ENCODE measurements at regions not wholly inside any gene's neighbourhood (a gene's known extent, or its start where the extent isn't known, plus 50 kb on each side); places are given as distances from the start of the nearest gene placed in this dataset.

- Histone ChIP-seq H3K4me3 (ENCODE audit: low read depth, low read length) (no peak overlapping the region), H3K27ac (no peak overlapping the region), H3K36me3 (no peaks in the 10 kb centered on the region), H3K27me3 (ENCODE audit: insufficient read depth, low read depth, severe bottlenecking) (peaks cover 3% of the 10 kb centered on the region), H3K9me3 (ENCODE audit: severe bottlenecking) (no peaks in the 10 kb centered on the region)
- DNase-seq, result no peak
- TF ChIP-seq CTCF (IDR thresholded peaks at IDR 0.05; ENCODE audit: low read depth, low read length), result no peak
Observed at GRCh38 chr1:182274618-182275017, 117.0 kb downstream of the GLUL start.

GRCh38 chr1:182270731-182271130, 120.9 kb downstream of the GLUL start:
- no peaks in the 10 kb centered on the region for H3K9me3 ChIP-seq (ENCODE audit: severe bottlenecking)
- DNase-seq, result no peak
- no peak overlapping the region for H3K4me3 ChIP-seq (ENCODE audit: low read depth, low read length)
- TF ChIP-seq CTCF (IDR thresholded peaks at IDR 0.05; ENCODE audit: low read depth, low read length), result no peak
- H3K36me3 ChIP-seq, result no peaks in the 10 kb centered on the region
- H3K27ac ChIP-seq, result no peak overlapping the region
- no peaks in the 10 kb centered on the region for H3K27me3 ChIP-seq (ENCODE audit: insufficient read depth, low read depth, severe bottlenecking)

GRCh38 chr1:182269097-182269496, 122.5 kb downstream of the GLUL start:
- Histone ChIP-seq H3K27ac (no peak overlapping the region), H3K36me3 (no peaks in the 10 kb centered on the region), H3K9me3 (ENCODE audit: severe bottlenecking) (no peaks in the 10 kb centered on the region), H3K27me3 (ENCODE audit: insufficient read depth, low read depth, severe bottlenecking) (no peaks in the 10 kb centered on the region), H3K4me3 (ENCODE audit: low read depth, low read length) (no peak overlapping the region)
- TF ChIP-seq CTCF (IDR thresholded peaks at IDR 0.05; ENCODE audit: low read depth, low read length), result no peak
- no peak for DNase-seq

GRCh38 chr1:182268669-182269068, 122.9 kb downstream of the GLUL start:
- Histone ChIP-seq H3K36me3 (no peaks in the 10 kb centered on the region), H3K4me3 (ENCODE audit: low read depth, low read length) (no peak overlapping the region), H3K27ac (no peak overlapping the region), H3K9me3 (ENCODE audit: severe bottlenecking) (no peaks in the 10 kb centered on the region), H3K27me3 (ENCODE audit: insufficient read depth, low read depth, severe bottlenecking) (no peaks in the 10 kb centered on the region)
- TF ChIP-seq CTCF (IDR thresholded peaks at IDR 0.05; ENCODE audit: low read depth, low read length), result no peak
- DNase-seq, result no peak

GRCh38 chr1:182264185-182264584, 127.4 kb downstream of the GLUL start:
- TF ChIP-seq CTCF (IDR thresholded peaks at IDR 0.05; ENCODE audit: low read depth, low read length), result no peak
- Histone ChIP-seq H3K27me3 (ENCODE audit: insufficient read depth, low read depth, severe bottlenecking) (no peaks in the 10 kb centered on the region), H3K4me3 (ENCODE audit: low read depth, low read length) (no peak overlapping the region), H3K36me3 (no peaks in the 10 kb centered on the region), H3K9me3 (ENCODE audit: severe bottlenecking) (no peaks in the 10 kb centered on the region), H3K27ac (no peak overlapping the region)
- DNase-seq, result no peak

GRCh38 chr1:182263706-182264105, 127.9 kb downstream of the GLUL start:
- DNase-seq, result no peak
- Histone ChIP-seq H3K27ac (no peak overlapping the region), H3K36me3 (no peaks in the 10 kb centered on the region), H3K9me3 (ENCODE audit: severe bottlenecking) (no peaks in the 10 kb centered on the region), H3K4me3 (ENCODE audit: low read depth, low read length) (no peak overlapping the region), H3K27me3 (ENCODE audit: insufficient read depth, low read depth, severe bottlenecking) (no peaks in the 10 kb centered on the region)
- TF ChIP-seq CTCF (IDR thresholded peaks at IDR 0.05; ENCODE audit: low read depth, low read length), result no peak
